SJSA1 (cell line): ENCODE measurements at regions not wholly inside any gene's neighbourhood (a gene's known extent, or its start where the extent isn't known, plus 50 kb on each side); places are given as distances from the start of the nearest gene placed in this dataset.

Source experiments
- DNase-seq, 2 experiments: peaks; one replicate each; pipeline ENCODE4 v3.0.0-alpha.2; 2015 to 2020; ENCODE audit warnings: low spot score in 2 of 2, low read depth in 1 of 2
- H3K27ac ChIP-seq: fragments of 250-450 bp; sonication (Bioruptor Pico); 2 replicates; pipeline ENCODE4 v1.5.1; 2020; ENCODE audit warnings: mild to moderate bottlenecking, moderate library complexity
- H3K27me3 ChIP-seq: fragments of 250-450 bp; sonication (Bioruptor Pico); replicated peaks from 2 replicates; pipeline ENCODE4 v1.5.1; 2020; ENCODE audit warnings: mild to moderate bottlenecking, moderate library complexity
- H3K36me3 ChIP-seq: fragments of 250-450 bp; sonication (Bioruptor Pico); 2 replicates; pipeline ENCODE4 v1.5.1; 2020; ENCODE audit warnings: mild to moderate bottlenecking
- H3K4me1 ChIP-seq: fragments of 250-450 bp; sonication (Bioruptor Pico); replicated peaks from 2 replicates; pipeline ENCODE4 v1.6.1; 2021; ENCODE audit warnings: mild to moderate bottlenecking
- H3K4me3 ChIP-seq: fragments of 250-450 bp; sonication (Bioruptor Pico); 2 replicates; pipeline ENCODE4 v1.5.1; 2020; ENCODE audit warnings: mild to moderate bottlenecking
- H3K9me3 ChIP-seq: fragments of 250-450 bp; sonication (Bioruptor Pico); replicated peaks from 2 replicates; pipeline ENCODE4 v1.5.1; 2020; ENCODE audit warnings: mild to moderate bottlenecking

- no peaks in the 10 kb centered on the region; the same call in 1 of the 2 replicates for H3K4me1 ChIP-seq
- H3K4me3 ChIP-seq: no peak overlapping the region
- H3K27me3 ChIP-seq: peaks cover 6% of the 10 kb centered on the region
- H3K27ac ChIP-seq: no peak overlapping the region
- H3K36me3 ChIP-seq: no peaks in the 10 kb centered on the region
- no peak for DNase-seq
- no peaks in the 10 kb centered on the region for H3K9me3 ChIP-seq
Observed at GRCh38 chr2:128786316-128786715, 467.6 kb upstream of the HS6ST1 start.

- Histone ChIP-seq H3K9me3 (no peaks in the 10 kb centered on the region), H3K4me1 (no peaks in the 10 kb centered on the region; the same call in 1 of the 2 replicates), H3K4me3 (no peak overlapping the region), H3K27me3 (peaks cover 6% of the 10 kb centered on the region), H3K27ac (no peak overlapping the region), H3K36me3 (no peaks in the 10 kb centered on the region)
- peak in 1 of 2 experiments; percentile 3 for DNase-seq
Observed at GRCh38 chr2:128786741-128787478, 468.2 kb upstream of the HS6ST1 start.

- H3K36me3 ChIP-seq: no peaks in the 10 kb centered on the region
- no peak for DNase-seq
Observed at GRCh38 chr2:128787616-128788015, 468.9 kb upstream of the HS6ST1 start.

GRCh38 chr2:128788636-128789220 is 470.1 kb upstream of the HS6ST1 start:
- H3K27ac ChIP-seq: no peak overlapping the region
- peaks cover 6% of the 10 kb centered on the region for H3K27me3 ChIP-seq
- no peaks in the 10 kb centered on the region for H3K9me3 ChIP-seq
- no peak for DNase-seq
- no peaks in the 10 kb centered on the region; the same call in 1 of the 2 replicates for H3K4me1 ChIP-seq
- H3K36me3 ChIP-seq: no peaks in the 10 kb centered on the region
- no peak overlapping the region for H3K4me3 ChIP-seq

More at GRCh38 chr2:128787616-128788015, 468.9 kb upstream of the HS6ST1 start:
- Histone ChIP-seq H3K4me3 (no peak overlapping the region), H3K4me1 (no peaks in the 10 kb centered on the region; the same call in 1 of the 2 replicates), H3K27me3 (peaks cover 6% of the 10 kb centered on the region), H3K27ac (no peak overlapping the region), H3K9me3 (no peaks in the 10 kb centered on the region)

- H3K4me1 ChIP-seq: no peaks in the 10 kb centered on the region; the same call in 1 of the 2 replicates
- H3K27me3 ChIP-seq: peaks cover 6% of the 10 kb centered on the region
- H3K36me3 ChIP-seq: no peaks in the 10 kb centered on the region
- H3K27ac ChIP-seq: no peak overlapping the region
- no peaks in the 10 kb centered on the region for H3K9me3 ChIP-seq
- DNase-seq: no peak
- no peak overlapping the region for H3K4me3 ChIP-seq
Observed at GRCh38 chr2:128789221-128789620, 470.6 kb upstream of the HS6ST1 start.

GRCh38 chr2:128789776-128790455 is 471.2 kb upstream of the HS6ST1 start:
- DNase-seq: peak in 1 of 2 experiments; percentile 37
- Histone ChIP-seq H3K4me3 (no peak overlapping the region), H3K9me3 (no peaks in the 10 kb centered on the region), H3K4me1 (no peaks in the 10 kb centered on the region; the same call in 1 of the 2 replicates), H3K27ac (no peak overlapping the region), H3K27me3 (peaks cover 6% of the 10 kb centered on the region), H3K36me3 (no peaks in the 10 kb centered on the region)

GRCh38 chr2:128790541-128791001 is 471.9 kb upstream of the HS6ST1 start:
- Histone ChIP-seq H3K27me3 (peaks cover 6% of the 10 kb centered on the region), H3K36me3 (no peaks in the 10 kb centered on the region), H3K9me3 (no peaks in the 10 kb centered on the region), H3K4me3 (no peak overlapping the region), H3K27ac (no peak overlapping the region), H3K4me1 (no peaks in the 10 kb centered on the region; the same call in 1 of the 2 replicates)
- DNase-seq: peak in 1 of 2 experiments; percentile 18

GRCh38 chr2:128791120-128791984 is 472.7 kb upstream of the HS6ST1 start:
- H3K4me1 ChIP-seq: no peaks in the 10 kb centered on the region; the same call in 1 of the 2 replicates
- H3K27ac ChIP-seq: no peak overlapping the region
- H3K36me3 ChIP-seq: no peaks in the 10 kb centered on the region
- no peak overlapping the region for H3K4me3 ChIP-seq
- DNase-seq: no peak
- H3K9me3 ChIP-seq: no peaks in the 10 kb centered on the region
- H3K27me3 ChIP-seq: peaks cover 4% of the 10 kb centered on the region

GRCh38 chr2:128791985-128792320 is 473.3 kb upstream of the HS6ST1 start:
- no peak overlapping the region for H3K27ac ChIP-seq
- H3K9me3 ChIP-seq: no peaks in the 10 kb centered on the region
- no peaks in the 10 kb centered on the region for H3K4me1 ChIP-seq

GRCh38 chr2:128792476-128793054 is 473.9 kb upstream of the HS6ST1 start:
- Histone ChIP-seq H3K4me3 (no peak overlapping the region), H3K9me3 (no peaks in the 10 kb centered on the region), H3K27ac (no peak overlapping the region), H3K4me1 (no peaks in the 10 kb centered on the region), H3K36me3 (no peaks in the 10 kb centered on the region), H3K27me3 (no peaks in the 10 kb centered on the region)
- DNase-seq: no peak

More at GRCh38 chr2:128791985-128792320, 473.3 kb upstream of the HS6ST1 start:
- no peak for DNase-seq
- Histone ChIP-seq H3K36me3 (no peaks in the 10 kb centered on the region), H3K4me3 (no peak overlapping the region), H3K27me3 (no peaks in the 10 kb centered on the region)

- no peaks in the 10 kb centered on the region for H3K9me3 ChIP-seq
- DNase-seq: peak in 1 of 2 experiments; percentile 30
- no peaks in the 10 kb centered on the region for H3K27me3 ChIP-seq
- no peaks in the 10 kb centered on the region for H3K4me1 ChIP-seq
- H3K27ac ChIP-seq: no peak overlapping the region
- no peak overlapping the region for H3K4me3 ChIP-seq
- no peaks in the 10 kb centered on the region for H3K36me3 ChIP-seq
Observed at GRCh38 chr2:128793404-128793803, 474.7 kb upstream of the HS6ST1 start.

GRCh38 chr2:128794285-128794684 is 475.6 kb upstream of the HS6ST1 start:
- Histone ChIP-seq H3K4me3 (no peak overlapping the region), H3K27me3 (no peaks in the 10 kb centered on the region), H3K9me3 (no peaks in the 10 kb centered on the region), H3K36me3 (no peaks in the 10 kb centered on the region), H3K4me1 (no peaks in the 10 kb centered on the region), H3K27ac (no peak overlapping the region)
- peak in 1 of 2 experiments; percentile 27 for DNase-seq

GRCh38 chr2:128796321-128796720 is 477.7 kb upstream of the HS6ST1 start:
- no peaks in the 10 kb centered on the region; the same call in 1 of the 2 replicates for H3K27me3 ChIP-seq
- no peak overlapping the region for H3K4me3 ChIP-seq
- no peak overlapping the region for H3K27ac ChIP-seq
- no peaks in the 10 kb centered on the region for H3K4me1 ChIP-seq
- no peak for DNase-seq
- no peaks in the 10 kb centered on the region for H3K9me3 ChIP-seq
- H3K36me3 ChIP-seq: no peaks in the 10 kb centered on the region
